Activated T-helper 9 cell treated with anti-CD3 and anti-CD28 coated beads, Interleukin-2, amount 50 U/mL, for 16 hours (primary cell): ENCODE measurements at regions not wholly inside any gene's neighbourhood (a gene's known extent, or its start where the extent isn't known, plus 50 kb on each side); places are given as distances from the start of the nearest gene placed in this dataset.

Source experiments
- DNase-seq: peaks from one replicate; pipeline ENCODE4 v3.0.0-alpha.2; 2020; ENCODE audit warnings: low read depth

DNA sequence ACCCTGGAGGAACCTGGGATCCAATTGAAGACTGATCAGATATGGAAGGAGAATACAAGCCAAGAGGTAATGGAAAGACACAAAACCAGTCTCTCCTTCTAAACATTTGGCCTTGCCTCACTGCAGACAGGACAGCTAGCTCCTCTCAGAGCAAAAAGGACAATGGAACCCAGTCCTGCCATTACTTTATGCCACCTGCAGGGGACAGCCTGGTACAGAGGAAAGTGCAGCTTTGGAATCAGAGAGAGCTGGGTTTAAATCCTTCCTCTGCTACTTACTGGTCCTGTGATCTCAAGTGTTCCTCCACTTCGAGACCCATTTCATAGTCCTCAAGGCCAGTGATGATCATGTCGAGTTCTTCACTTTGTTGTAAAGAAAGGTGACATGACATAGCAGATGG is 159.4 kb upstream of the SMAD3 start:
- no peak for DNase-seq

DNA sequence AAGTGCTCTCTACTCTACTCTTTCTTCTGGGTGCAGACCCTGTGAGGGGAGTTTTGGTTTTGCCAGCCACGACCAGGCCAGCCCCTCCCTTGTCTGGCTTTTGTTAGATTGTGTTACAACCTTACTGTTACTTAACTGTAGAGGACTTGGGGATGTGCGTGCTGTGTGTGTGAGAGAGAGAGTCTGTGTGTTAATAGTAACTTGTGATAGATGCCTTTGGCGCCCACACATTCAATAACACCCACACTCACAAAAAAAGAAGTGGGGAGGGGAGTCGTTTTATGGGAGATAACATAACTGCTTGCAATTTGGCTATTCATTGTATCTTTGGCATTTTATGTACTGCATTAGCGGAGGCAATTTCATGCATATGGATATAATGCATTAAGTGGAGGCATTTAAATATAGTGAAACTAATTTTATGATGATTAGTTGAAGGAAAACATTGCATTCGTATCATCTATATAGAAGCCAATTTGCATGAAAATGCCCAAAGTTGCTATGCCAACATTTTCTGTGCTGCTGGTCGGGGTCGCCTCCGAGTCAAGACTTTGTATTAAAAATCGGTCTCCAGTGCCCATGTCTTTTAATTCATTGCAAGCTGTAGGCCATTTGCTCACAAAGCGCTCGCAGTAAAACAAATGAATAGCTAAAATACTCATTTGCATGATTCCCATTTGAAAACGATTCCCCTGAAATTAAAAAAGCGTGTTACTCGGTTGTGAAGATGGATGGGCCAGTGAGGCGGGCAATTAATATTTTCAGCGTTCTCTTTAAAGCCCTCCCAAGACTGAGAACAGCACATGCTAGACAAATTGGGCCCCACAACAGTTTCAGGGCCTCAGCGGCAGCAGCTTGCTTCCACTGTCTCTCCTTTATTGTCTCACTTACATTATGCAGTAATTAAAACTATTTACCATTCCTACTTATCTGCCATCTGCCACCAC is 158.5 kb upstream of the SMAD3 start:
- no peak for DNase-seq

DNA sequence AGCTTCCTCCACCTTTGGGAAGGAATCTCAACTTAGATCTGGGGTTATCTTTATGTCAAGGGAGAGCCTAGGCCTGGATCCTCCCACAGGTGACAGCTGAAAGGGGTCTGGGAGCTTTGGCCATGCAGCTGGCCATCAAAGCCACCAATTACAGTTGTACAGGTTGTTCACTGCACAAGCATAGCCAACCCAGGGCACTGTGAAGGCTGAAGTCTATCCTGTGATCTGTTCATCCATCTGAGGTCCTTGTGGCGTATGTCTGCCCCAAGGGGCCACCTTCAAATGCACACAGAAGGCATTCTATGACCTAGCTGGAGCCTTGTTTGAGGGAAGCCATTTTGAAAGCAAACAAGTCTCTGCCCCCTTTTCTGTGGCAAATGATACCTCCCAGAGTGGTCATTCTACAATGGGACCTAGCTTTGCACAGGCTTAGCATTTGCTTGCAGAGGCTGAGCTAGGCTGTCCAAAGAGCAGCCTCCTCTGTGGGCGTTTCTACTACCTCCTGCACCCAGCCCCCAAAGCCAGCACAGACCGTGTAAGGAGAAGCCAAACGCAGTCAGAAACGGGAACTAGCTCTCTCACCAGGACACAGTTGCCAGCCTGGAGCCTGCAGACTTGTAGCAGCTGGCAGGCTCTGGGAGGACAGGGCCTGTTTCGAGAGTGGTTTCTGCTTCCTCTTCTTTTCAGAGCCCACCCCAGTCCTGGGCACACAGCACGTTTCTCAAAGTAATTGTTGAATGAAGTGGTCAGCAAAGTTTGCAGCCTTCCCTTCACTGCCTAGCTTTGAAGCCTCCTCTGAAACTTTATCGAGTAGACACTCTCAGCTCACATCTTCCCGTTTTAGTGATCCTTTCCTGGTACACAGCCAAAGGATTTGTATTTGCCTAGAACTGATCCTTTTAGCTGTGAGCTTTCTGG is 157.3 kb upstream of the SMAD3 start:
- no peak for DNase-seq

DNA sequence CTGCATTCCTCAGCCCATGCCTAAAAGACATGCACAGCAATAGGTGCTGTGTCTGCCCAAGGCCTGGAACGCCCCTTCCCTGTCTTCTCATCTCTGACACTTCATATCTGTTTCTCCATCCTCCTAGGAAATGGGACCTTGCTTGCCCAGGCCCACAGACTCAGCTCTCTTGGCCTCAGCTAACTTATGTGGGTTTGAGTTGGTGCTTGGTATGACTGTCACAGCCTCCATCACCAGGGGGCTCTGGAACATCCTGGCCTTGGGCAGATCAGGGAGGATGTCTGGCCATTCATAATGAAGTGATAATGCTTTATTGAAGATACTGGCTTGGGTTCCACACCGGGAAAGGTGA is 156.7 kb upstream of the SMAD3 start:
- DNase-seq: no peak

DNA sequence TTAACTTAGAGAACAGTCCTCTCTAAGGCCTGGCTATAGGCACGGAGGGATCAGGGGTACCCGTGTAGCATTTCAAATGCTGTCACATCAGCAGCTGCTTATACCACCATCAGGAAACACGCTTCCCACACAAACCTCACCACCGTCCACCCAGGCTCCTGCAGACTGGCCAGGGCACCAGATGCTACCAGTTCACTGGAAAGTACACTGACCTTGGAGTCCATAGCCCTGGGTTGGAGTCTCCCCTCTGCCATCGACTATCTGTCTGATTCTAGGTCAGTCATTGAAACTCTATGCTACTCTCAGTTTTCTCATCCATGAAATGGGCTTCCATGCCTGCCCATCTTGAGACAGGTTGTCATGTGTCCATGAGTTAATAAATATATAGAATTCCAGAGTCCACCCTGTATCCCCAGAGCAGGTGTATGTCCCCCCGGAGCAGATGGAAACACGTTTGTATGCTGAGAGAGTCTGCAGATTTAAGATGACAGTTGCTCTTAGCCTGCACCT is 156.0 kb upstream of the SMAD3 start:
- DNase-seq: no peak

DNA sequence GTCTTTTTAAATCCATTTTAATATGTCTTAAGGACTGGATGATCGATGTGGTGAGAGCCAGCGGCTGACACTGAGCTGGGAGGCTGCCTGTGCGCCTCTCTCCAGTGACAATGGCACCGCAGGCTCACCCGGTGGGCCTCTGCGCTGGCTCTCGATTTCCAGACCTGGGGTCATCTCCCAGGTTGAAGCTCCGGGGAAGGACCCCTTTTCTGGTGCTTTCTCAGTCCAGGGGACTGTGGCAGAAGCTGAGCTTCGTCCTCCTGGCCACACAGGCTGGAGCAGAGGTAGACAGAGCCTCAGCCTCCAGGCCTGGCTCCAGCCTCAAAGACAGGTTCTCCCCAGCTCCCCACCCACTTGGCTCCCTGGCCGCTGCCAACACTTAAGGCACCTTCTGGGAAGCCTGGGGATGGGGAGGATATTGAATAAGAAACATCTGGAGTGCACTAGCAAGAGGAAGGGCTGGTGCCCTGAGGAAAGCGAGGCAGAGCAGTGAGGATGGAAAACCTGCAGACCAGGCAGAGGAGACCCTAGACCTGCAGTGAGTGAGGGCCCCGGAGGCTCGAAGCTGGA is 154.2 kb upstream of the SMAD3 start:
- DNase-seq: no peak

DNA sequence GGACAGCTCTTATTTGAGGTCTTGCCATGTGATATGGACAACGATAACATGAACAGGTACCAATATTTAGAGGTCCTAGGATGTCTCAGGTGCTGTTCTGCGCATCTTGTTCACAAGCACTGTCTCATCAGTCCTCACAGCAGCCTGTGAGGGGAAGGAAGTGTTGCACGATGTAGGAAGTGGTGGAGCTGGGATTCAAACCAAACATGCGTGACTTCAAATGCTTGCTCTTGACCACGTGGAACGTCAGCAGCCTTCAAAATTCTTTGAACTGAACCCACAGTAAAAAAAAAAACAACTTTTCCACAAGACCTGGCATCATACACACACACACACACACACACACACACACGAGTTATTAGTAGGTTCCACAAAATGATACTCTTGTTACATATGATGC is 153.4 kb upstream of the SMAD3 start:
- DNase-seq: no peak

DNA sequence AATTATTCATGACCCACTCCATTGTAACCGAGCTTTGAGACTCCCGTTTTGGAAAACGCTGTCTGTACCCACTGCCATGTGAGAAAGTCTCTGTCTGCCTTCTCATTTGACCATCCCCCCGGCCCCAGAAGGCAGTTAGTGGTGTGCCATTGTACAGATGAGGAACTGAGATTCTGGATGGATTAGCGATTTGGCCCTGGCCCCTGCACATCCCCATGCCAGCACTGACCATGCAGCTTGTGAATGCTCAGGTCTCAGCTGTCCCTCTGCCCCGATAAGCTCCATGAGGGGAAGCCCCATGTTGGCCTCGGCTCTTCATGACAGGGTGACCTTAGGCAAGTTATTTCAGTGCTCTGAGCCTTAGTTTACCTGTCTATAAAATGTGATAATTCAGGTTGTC is 153.0 kb upstream of the SMAD3 start:
- DNase-seq: no peak

DNA sequence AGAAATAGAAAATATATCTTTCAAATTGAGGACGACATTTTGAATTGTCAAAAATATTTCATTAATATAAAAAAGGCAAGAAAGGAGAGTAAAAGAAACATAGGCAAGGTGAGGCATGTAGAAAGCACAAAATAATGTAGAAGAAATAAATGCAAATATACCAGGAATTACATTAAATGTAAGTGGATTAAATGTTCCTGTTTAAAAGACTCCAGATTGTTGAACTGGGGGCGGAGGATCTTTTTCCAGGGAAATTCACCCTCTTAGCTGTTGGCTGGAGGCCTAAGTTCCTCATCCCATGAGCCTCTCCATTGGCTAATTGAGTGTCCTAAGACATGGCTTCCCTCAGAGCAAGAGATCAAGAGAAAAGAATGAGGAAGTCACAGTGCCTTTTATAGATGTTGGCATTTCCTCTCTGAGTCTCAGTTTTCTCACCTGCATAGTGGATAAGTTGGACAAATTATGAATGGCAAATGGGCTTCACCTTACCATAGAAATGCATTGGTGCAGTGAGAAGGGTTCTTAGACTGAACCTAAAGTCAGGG is 147.4 kb upstream of the SMAD3 start:
- no peak for DNase-seq

DNA sequence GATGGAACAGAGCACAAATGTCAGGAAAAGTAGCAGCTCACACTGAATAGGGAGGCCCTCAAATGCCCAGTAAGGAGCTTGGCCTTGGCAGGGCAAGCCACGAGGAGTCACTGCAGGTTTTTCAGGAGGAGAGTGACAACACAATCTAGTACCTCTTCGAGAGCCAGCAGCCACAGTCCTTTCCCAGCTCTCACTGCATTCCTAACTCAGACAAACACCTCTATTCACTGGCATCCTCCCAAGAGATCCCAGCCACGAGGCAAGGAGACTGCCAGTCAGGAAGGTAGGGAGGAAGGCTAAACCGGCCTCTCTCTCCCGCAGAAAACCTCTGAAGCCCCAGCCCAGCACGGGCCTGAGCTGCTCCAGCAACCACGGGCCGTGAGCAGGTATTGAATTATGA is 146.0 kb upstream of the SMAD3 start:
- no peak for DNase-seq

DNA sequence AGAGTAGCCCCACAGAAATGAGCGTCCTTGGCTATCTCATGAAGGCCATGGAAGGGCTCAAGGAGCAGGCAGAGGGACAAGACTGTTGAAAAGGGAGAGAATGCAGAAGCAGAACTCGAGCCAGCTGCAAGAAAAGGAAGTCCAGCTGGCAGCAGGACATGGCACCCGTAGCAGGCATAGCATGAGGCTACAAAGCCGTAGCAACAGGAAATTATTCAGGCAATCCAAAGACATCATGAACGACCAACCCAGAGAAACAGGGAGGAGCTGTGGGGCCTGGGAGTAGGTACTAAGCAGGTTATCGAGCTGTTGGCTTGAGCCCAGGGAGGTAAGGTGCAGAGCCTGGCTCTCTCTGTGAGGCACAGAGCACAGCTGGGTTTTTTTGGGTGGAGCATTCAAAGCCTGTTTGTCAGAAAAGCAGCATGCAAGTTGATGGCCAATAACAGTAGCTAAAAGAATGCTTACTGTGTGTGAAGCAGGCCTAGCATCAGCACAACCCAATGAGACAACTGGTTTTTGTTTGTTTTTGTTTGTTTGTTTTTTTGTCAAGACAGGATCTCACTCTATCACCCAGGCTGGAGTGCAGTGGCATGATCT is 144.0 kb upstream of the SMAD3 start:
- DNase-seq: no peak

DNA sequence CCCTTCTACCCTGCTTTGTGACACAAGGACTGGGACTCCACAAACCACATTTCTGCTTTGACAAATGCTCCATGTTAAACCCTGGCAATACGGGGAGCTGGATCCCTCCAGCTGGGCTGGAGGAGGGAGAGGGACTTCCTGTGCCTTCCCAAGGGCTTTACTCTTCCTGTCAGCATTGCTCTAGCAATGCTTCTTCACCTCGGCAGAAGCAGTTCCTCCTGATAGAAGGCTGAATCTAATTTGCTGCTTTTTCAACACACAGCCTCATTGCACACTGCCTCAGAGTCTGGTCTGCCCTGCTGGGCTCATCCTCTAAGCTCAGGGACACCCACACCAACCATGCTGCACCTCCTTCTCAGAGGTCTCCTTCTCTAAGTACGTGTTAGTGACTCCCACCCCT is 142.8 kb upstream of the SMAD3 start:
- DNase-seq: no peak

DNA sequence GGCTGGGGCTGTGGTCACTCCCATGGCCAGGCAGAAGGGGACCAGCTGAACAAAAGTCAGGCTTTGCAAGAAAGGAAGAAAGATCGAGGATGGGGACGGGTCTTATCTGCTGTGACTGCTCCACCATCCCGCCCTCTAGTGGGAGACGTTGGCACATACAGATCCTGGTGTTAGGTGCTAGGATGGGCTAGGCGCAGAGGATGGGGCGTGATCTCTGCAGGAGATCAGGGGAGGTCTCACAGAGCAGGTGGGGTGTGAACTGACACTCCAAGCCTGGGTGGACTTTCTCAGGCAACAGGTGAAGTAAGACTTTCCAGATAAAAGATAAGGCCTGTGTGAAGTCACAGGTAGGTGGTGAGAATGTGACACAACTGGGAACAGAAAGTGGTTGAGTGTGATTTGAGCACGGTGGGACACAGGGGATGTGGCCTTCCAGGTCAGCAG is 141.9 kb upstream of the SMAD3 start:
- no peak for DNase-seq

DNA sequence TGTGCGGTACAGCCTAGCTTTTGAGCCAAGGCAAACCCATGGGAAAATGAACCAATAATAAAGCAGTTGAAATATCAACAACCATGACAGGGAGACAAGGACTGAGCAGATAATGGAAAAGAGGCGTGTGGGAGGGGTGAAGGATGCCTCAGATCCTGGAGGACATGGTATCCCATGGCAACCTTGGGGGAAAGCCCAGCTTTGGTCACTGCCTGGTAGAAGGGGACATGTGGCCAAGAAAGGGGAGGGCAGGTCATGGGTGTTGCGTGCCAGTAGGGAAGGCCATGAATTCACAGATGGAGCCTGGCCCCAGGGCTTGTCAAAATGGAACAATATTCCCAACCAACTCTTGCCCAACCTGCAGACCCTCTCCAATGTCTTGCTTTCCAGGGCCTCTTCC is 140.5 kb upstream of the SMAD3 start:
- DNase-seq: no peak

DNA sequence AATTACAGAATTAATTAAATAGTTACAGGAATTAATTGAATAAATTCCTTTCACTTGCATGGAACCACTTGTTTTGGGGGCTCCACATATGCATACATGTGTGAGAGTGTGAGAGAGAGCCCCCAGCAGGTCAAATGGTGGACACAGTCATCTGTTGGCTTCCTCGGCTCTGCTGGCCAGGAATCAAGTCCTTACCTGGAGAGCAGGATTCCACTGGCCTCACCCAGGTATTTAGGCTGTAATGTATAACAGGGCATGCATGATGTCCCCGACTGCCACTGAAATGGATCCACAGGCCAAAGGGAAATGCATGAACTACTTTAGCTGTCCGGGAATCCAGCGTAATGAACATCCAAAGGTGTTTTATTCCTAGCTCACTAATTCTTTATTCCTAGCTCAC is 139.7 kb upstream of the SMAD3 start:
- no peak for DNase-seq

DNA sequence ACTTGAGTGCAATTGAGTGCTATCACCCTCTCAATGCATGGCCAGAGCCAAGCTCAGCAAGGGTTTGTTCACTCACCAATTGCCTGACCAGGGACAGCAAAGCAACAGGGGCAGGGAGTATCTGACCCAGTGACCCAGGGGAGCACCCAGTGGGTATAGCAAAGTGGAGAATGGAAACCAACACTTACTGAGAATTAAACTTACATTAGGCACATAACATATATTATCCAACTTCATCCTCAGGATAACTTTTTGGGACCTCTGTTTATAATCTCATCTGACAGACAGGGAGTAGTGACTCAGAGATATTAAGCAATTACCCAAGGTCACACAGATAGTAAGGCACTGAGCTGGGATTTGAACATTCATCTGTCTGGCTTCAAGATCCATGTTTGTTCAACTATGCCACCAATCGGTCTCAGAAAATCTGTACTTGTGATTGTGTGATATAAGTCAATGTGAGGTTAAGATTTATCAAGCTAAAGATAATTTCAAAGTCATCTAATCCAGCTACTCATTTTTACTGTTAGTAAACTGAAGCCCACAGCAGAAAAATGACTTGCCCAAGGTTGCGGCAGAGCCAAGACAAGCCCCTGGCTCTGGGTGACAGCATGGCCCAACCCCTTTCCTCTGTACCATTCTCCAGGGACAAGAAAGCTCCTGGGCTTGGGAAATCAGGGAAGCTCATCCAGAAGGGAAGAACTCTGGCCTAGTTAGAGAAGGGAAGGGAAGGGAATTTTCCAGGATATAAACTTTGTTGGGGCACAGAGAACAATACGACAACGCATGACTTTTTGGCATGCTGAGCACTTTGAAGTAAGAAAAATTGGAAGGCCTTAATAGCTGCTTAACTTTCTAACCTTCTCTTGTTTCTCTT is 138.0 kb upstream of the SMAD3 start:
- no peak for DNase-seq

DNA sequence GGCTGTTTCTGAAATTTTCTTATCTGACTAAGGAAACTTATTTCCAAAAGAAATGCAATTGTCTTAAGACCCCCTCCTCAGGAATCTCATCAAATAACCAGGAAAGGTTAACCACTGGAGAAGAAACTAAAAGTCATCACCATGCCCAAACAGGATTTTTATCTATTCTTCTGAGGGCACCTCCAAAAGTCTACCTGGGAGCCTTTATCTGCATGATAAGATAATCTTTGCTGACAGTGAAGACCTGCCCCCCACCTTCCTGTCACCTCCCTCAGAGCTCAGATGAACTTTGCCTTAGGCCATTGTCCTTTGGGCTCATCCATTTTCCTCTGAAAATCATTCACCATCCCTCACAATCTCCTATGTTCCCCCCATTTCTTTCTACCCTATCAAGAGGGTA is 137.3 kb upstream of the SMAD3 start:
- no peak for DNase-seq

DNA sequence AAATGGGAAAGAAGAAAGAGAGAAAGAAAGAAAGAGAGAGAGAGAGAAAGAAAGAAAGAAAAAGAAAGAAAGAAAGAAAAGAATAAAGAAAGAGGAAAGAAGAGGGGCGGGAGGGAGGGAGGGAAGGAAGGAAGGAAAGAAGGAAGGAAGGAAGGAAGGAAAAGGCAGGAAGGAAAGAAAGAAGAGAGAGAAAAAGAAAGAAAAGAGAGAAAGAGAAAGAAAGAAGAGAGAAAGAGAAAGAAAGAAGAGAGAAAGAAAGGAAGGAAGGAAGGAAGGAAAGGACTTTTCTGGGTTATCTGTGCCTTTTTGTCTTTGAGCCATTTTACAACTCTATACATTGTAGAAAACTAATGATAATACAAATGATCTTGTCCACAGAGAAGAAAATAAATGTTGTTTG is 136.6 kb upstream of the SMAD3 start:
- no peak for DNase-seq

DNA sequence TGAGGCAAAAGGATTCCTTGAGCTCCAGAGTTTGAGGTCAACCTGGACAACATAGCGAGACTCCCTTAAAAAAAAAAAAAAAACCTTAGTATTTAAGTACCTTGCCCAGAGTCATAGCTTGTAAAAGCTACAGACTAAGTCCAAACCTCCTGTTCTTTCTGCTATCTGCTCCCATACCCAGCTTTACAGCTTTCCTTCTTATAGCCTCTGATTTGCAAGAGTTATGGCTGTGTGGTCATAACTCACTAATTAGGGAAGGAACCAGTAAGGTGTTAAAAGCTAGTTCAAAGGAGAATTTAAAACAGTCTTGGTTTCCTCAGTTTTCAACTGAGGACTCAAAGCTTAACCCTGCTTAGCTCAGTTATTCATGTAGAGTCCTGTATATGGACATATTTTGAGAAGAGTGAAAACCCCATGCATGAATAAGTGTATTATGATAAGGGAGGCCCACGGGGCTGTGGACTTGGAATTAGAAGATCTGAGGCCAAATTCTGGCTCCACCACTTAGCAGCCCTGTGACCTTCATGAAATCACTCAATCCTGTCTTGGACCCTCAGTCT is 135.5 kb upstream of the SMAD3 start:
- DNase-seq: no peak
